Cardiac muscle cell (in vitro differentiated cells and primary cell): ENCODE measurements at regions not wholly inside any gene's neighbourhood (a gene's known extent, or its start where the extent isn't known, plus 50 kb on each side); places are given as distances from the start of the nearest gene placed in this dataset.
"Not testable (repeated sequence)": the region's sequence is repeated elsewhere in the genome, so short reads cannot be mapped to it uniquely, and the experiment has no call there.

Experiments
- DNase-seq, 2 donors: peaks; one replicate each; pipeline versions ENCODE4 v3.0.0 to v3.0.0-alpha.2; 2010 to 2017; ENCODE audit warnings: low read depth in 1 of 2, low spot score in 1 of 2
- H3K27ac ChIP-seq: fragments of 200-600 bp; sonication (generic); 2 replicates; pipeline ENCODE4 v1.5.1; 2016
- H3K27me3 ChIP-seq: fragments of 200-600 bp; sonication (generic); 2 replicates; pipeline ENCODE4 v1.6.0; 2016; ENCODE audit warnings: control low read depth
- H3K36me3 ChIP-seq: fragments of 200-600 bp; sonication (generic); 2 replicates; pipeline ENCODE4 v1.5.1; 2016; ENCODE audit warnings: control low read depth
- H3K4me1 ChIP-seq: fragments of 200-600 bp; sonication (generic); 2 replicates; pipeline ENCODE4 v1.8.1; 2017; ENCODE audit warnings: low read depth, mild to moderate bottlenecking, mixed run types
- H3K4me3 ChIP-seq: fragments of 200-600 bp; sonication (generic); 2 replicates; pipeline ENCODE4 v1.5.1; 2016; ENCODE audit warnings: mild to moderate bottlenecking
- H3K9me3 ChIP-seq: fragments of 200-600 bp; sonication (generic); 2 replicates; pipeline ENCODE4 v1.5.1; 2017; ENCODE audit warnings: low read depth, mild to moderate bottlenecking, control low read depth
- CTCF ChIP-seq: IDR thresholded peaks from 2 replicates; pipeline ENCODE4 v1.5.1; 2012; ENCODE audit warnings: low read depth, mild to moderate bottlenecking, low read length

- no peaks in the 10 kb centered on the region for H3K27me3 ChIP-seq
- no peak for DNase-seq
These were observed 624.2 kb upstream of the GRIN3A start for GRCh38 chr9:102362470-102363132.

DNA sequence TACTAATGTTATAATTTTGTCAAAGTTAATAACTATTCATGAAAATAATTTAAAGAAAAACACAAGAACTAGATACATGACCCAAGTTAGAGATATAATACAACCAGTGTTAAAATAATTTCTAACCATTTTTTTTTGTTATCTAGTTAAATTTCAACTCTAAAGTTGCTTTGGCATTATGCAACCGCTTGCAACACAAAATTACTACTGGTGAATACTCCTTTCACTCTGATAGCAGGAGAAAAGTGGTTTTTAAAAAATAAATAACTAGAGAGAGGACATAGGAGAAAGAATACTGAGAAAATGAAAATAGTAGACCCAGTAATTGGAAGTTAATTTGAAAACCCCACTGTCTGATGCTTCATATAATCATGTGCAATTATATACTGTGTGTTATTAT, 622.4 kb upstream of the GRIN3A start:
- H3K9me3 ChIP-seq = no peaks in the 10 kb centered on the region
- H3K27ac ChIP-seq = no peak overlapping the region
- no peak for DNase-seq
- H3K4me3 ChIP-seq = no peak overlapping the region
- TF ChIP-seq CTCF = no peak
- H3K4me1 ChIP-seq = no peaks in the 10 kb centered on the region
- H3K36me3 ChIP-seq = no peaks in the 10 kb centered on the region
- H3K27me3 ChIP-seq = no peaks in the 10 kb centered on the region

More at GRCh38 chr9:102362470-102363132, 624.2 kb upstream of the GRIN3A start:
- Histone ChIP-seq H3K27ac (no peak overlapping the region), H3K4me1 (no peaks in the 10 kb centered on the region), H3K9me3 (no peaks in the 10 kb centered on the region), H3K4me3 (no peak overlapping the region), H3K36me3 (no peaks in the 10 kb centered on the region)
- TF ChIP-seq CTCF = no peak

DNA sequence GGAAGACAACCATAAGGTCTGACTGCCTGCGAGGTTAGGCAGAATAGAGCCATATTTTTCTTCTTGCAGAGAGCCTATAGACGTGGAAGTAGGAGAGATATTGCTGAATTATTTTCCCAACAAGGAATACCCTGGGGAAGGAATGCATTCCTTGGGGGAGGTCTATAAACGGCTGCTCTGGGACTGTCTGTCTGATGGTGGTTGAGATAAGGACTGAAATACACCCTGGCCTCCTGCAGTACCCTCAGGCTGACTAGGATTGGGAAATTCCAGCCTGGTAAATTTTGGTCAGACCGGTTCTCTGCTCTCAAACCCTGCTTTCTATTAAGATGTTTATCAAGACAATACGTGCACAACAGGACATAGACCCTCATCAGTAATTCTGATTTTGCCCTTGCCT, 617.5 kb upstream of the GRIN3A start:
- no peak for TF ChIP-seq CTCF
- no peaks in the 10 kb centered on the region for H3K36me3 ChIP-seq
- no peak overlapping the region for H3K4me3 ChIP-seq
- no peak overlapping the region for H3K27ac ChIP-seq
- no peaks in the 10 kb centered on the region for H3K27me3 ChIP-seq
- DNase-seq = no peak
- H3K9me3 ChIP-seq = no peaks in the 10 kb centered on the region
- no peaks in the 10 kb centered on the region for H3K4me1 ChIP-seq

GRCh38 chr9:102354041-102354440, 615.6 kb upstream of the GRIN3A start:
- DNase-seq = no peak
- Histone ChIP-seq H3K4me1 (no peaks in the 10 kb centered on the region), H3K36me3 (no peaks in the 10 kb centered on the region), H3K9me3 (no peaks in the 10 kb centered on the region), H3K27me3 (no peaks in the 10 kb centered on the region), H3K27ac (no peak overlapping the region), H3K4me3 (no peak overlapping the region)
- TF ChIP-seq CTCF = no peak

DNA sequence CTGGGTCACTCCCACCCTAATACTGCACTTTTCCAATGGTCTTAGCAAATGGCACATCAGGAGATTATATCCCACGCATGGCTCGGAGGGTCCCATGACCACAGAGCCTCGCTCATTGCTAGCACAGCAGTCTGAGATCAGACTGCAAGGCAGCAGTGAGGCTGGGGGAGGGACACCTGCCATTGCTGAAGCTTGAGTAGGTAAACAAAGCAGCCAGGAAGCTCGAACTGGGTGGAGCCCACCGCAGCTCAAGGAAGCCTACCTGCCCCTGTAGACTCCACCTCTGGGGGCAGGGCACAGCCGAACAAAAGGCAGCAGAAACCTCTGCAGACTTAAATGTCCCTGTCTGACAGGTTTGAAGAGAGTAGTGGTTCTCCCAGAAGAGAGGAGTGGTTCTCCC, 599.0 kb upstream of the GRIN3A start:
- H3K36me3 ChIP-seq, H3K4me1 ChIP-seq, H3K9me3 ChIP-seq, H3K27me3 ChIP-seq, H3K4me3 ChIP-seq, H3K27ac ChIP-seq, DNase-seq: not testable (repeated sequence)

GRCh38 chr9:102309379-102309778, 570.9 kb upstream of the GRIN3A start:
- Histone ChIP-seq H3K27ac (no peak overlapping the region), H3K4me3 (no peak overlapping the region), H3K36me3 (no peaks in the 10 kb centered on the region), H3K9me3 (no peaks in the 10 kb centered on the region), H3K27me3 (no peaks in the 10 kb centered on the region), H3K4me1 (no peaks in the 10 kb centered on the region)
- no peak for DNase-seq
- no peak for TF ChIP-seq CTCF
